Thyroid gland (tissue), 4 donors: ENCODE measurements at regions not wholly inside any gene's neighbourhood (a gene's known extent, or its start where the extent isn't known, plus 50 kb on each side); places are given as distances from the start of the nearest gene placed in this dataset.

Source experiments
- DNase-seq, 2 donors: peaks; one replicate each; pipeline ENCODE4 v3.0.0-alpha.2; 2019
- H3K27ac ChIP-seq, 3 donors: fragments of 200-600 bp; sonication (generic); 1 replicate in 2 of 3; 2 replicates in 1 of 3; pipeline ENCODE4 v1.5.1; 2016 to 2019; ENCODE audit warnings: mild to moderate bottlenecking in 1 of 3, moderate library complexity in 1 of 3
- H3K27me3 ChIP-seq: fragments of 200-600 bp; sonication (generic); one replicate; pipeline ENCODE4 v1.5.1; 2019
- H3K36me3 ChIP-seq, 2 donors: fragments of 200-600 bp; sonication (generic); one replicate each; pipeline ENCODE4 v1.5.1; 2016 to 2019
- H3K4me1 ChIP-seq, 2 donors: fragments of 200-600 bp; sonication (generic); one replicate each; pipeline ENCODE4 v1.5.1; 2017 to 2019
- H3K4me3 ChIP-seq, 3 donors: fragments of 200-600 bp; sonication (generic); replicated peaks in 1 of 3; 1 replicate in 2 of 3; 2 replicates in 1 of 3; pipeline ENCODE4 v1.5.1; 2016; ENCODE audit warnings: mild to moderate bottlenecking in 1 of 3
- H3K9me3 ChIP-seq: fragments of 200-600 bp; sonication (generic); one replicate; pipeline ENCODE4 v1.5.1; 2017
- CTCF ChIP-seq, 6 experiments: fragments of 200-600 bp in 3 of 6; fragments of 450-650 bp in 3 of 6; sonication (generic) in 3 of 6; IDR thresholded peaks; one replicate each; pipeline ENCODE4 v1.5.1; 2016 to 2019; ENCODE audit warnings: antibody characterized with exemption in 6 of 6, mild to moderate bottlenecking in 2 of 6, inconsistent platforms in 1 of 6, moderate library complexity in 1 of 6
- POLR2A ChIP-seq, 2 donors: fragments of 450-650 bp; IDR thresholded peaks; one replicate each; pipeline ENCODE4 v1.6.1; 2017; ENCODE audit warnings: antibody characterized with exemption in 2 of 2, mild to moderate bottlenecking in 2 of 2, moderate library complexity in 1 of 2
- WGBS, 2 donors: methylation state at CpG; one replicate each; pipeline ENCODE4 v1.1.5; 2017; 5-methylcytosine and 5-hydroxymethylcytosine counted together
- intact Hi-C: fragments of 100-400 bp; cut with DNase I; formaldehyde crosslinking; loops from one replicate; pipeline ENCODE4 v1.15.1; 2023

GRCh38 chr12:111032591-111032919 lies 112.2 kb upstream of the MYL2 start:
- Histone ChIP-seq H3K4me1 (peaks cover 9 to 24% of the 10 kb centered on the region in 2 donors), H3K36me3 (no peaks in the 10 kb centered on the region), H3K27me3 (no peaks in the 10 kb centered on the region), H3K4me3 (no peak overlapping the region), H3K27ac (no peak overlapping the region), H3K9me3 (no peaks in the 10 kb centered on the region)
- DNase-seq = no peak
- WGBS, 2 donors = 41 to 63% methylated on average over 5 of the region's 5 CpGs
- no peak for TF ChIP-seq POLR2A (IDR thresholded peaks at IDR 0.05)
- no peak for TF ChIP-seq CTCF (IDR thresholded peaks at IDR 0.05)
- intact Hi-C loops = no loop called here

GRCh38 chr12:111031916-111032590 lies 111.7 kb upstream of the MYL2 start:
- Histone ChIP-seq H3K9me3 (no peaks in the 10 kb centered on the region), H3K4me3 (no peak overlapping the region), H3K27ac (no peak overlapping the region), H3K4me1 (peaks cover 6 to 19% of the 10 kb centered on the region in 2 donors), H3K27me3 (no peaks in the 10 kb centered on the region), H3K36me3 (no peaks in the 10 kb centered on the region)
- WGBS, 2 donors = 91 to 96% methylated on average over 8 of the region's 8 CpGs
- intact Hi-C loops = no loop called here
- TF ChIP-seq POLR2A (IDR thresholded peaks at IDR 0.05) (no peak), CTCF (IDR thresholded peaks at IDR 0.05) (no peak)
- no peak for DNase-seq

GRCh38 chr12:111030800-111031199 lies 110.4 kb upstream of the MYL2 start:
- intact Hi-C loops = no loop called here
- TF ChIP-seq POLR2A (IDR thresholded peaks at IDR 0.05) = no peak
- TF ChIP-seq CTCF (IDR thresholded peaks at IDR 0.05) = no peak
- Histone ChIP-seq H3K4me3 (no peak overlapping the region), H3K4me1 (peaks cover under 1 to 11% of the 10 kb centered on the region in 2 donors), H3K9me3 (no peaks in the 10 kb centered on the region), H3K27ac (no peak overlapping the region), H3K27me3 (no peaks in the 10 kb centered on the region), H3K36me3 (no peaks in the 10 kb centered on the region)
- no peak for DNase-seq
- WGBS, 2 donors = 68 to 79% methylated on average over 5 of the region's 5 CpGs

GRCh38 chr12:111029732-111030131 lies 109.4 kb upstream of the MYL2 start:
- no peaks in the 10 kb centered on the region for H3K9me3 ChIP-seq
- H3K27ac ChIP-seq = no peak overlapping the region
- WGBS, 2 donors = 65 to 74% methylated on average over 5 of the region's 5 CpGs
- no peaks in the 10 kb centered on the region for H3K27me3 ChIP-seq
- TF ChIP-seq CTCF (IDR thresholded peaks at IDR 0.05) (no peak), POLR2A (IDR thresholded peaks at IDR 0.05) (no peak)
- intact Hi-C loops = no loop called here
- no peaks in the 10 kb centered on the region for H3K36me3 ChIP-seq
- peaks cover 0 to 8% of the 10 kb centered on the region in 2 donors for H3K4me1 ChIP-seq
- H3K4me3 ChIP-seq = no peak overlapping the region
- DNase-seq = no peak

GRCh38 chr12:111029305-111029704 lies 108.9 kb upstream of the MYL2 start:
- H3K27ac ChIP-seq = no peak overlapping the region
- H3K4me3 ChIP-seq = no peak overlapping the region
- WGBS, 2 donors = 88 to 100% methylated on average over 4 of the region's 4 CpGs
- DNase-seq = no peak
- intact Hi-C loops = no loop called here
- H3K36me3 ChIP-seq = no peaks in the 10 kb centered on the region
- H3K4me1 ChIP-seq = peaks cover 0 to 6% of the 10 kb centered on the region in 2 donors
- H3K9me3 ChIP-seq = no peaks in the 10 kb centered on the region
- no peaks in the 10 kb centered on the region for H3K27me3 ChIP-seq
- TF ChIP-seq CTCF (IDR thresholded peaks at IDR 0.05) (no peak), POLR2A (IDR thresholded peaks at IDR 0.05) (no peak)
